DND-41 (cell line): ENCODE measurements at regions not wholly inside any gene's neighbourhood (a gene's known extent, or its start where the extent isn't known, plus 50 kb on each side); places are given as distances from the start of the nearest gene placed in this dataset.

Experiments
- EZH2 ChIP-seq: IDR thresholded peaks from 3 replicates; pipeline ENCODE4 v1.6.1; 2012; ENCODE audit warnings: borderline replicate concordance, low read depth, mild to moderate bottlenecking, moderate library complexity, low read length, inconsistent platforms; ENCODE audit not compliant: severe bottlenecking
- TF ChIP-seq, protein P1 (sequence below): IDR thresholded peaks from 2 replicates; pipeline ENCODE4 v1.5.1; 2012; ENCODE audit warnings: borderline replicate concordance, low read length, moderate library complexity, mild to moderate bottlenecking; ENCODE audit not compliant: poor library complexity, severe bottlenecking; ENCODE audit errors: extremely low read depth

DNA sequence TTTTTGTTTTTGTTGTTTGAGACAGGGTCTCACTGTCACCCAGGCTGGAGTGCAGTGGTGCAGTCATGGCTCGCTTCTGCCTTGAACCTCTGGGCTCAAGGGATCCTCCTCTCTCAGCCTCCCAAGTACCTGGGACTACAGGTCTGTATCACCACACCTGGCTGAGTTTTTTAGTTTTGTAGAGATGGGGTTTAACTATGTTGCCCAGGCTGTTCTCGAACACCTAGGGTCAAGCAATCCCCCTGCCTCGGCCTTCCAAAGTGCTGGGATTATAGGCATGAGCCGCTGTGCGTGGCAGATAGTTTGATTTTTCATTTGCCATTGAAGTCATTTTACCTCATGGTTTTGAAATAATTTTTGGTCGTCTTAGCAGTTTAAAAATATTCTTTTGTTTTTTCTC, 94.3 kb upstream of the EIF5 start:
- TF ChIP-seq, protein P1, sequence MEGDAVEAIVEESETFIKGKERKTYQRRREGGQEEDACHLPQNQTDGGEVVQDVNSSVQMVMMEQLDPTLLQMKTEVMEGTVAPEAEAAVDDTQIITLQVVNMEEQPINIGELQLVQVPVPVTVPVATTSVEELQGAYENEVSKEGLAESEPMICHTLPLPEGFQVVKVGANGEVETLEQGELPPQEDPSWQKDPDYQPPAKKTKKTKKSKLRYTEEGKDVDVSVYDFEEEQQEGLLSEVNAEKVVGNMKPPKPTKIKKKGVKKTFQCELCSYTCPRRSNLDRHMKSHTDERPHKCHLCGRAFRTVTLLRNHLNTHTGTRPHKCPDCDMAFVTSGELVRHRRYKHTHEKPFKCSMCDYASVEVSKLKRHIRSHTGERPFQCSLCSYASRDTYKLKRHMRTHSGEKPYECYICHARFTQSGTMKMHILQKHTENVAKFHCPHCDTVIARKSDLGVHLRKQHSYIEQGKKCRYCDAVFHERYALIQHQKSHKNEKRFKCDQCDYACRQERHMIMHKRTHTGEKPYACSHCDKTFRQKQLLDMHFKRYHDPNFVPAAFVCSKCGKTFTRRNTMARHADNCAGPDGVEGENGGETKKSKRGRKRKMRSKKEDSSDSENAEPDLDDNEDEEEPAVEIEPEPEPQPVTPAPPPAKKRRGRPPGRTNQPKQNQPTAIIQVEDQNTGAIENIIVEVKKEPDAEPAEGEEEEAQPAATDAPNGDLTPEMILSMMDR = no peak
- no peak for TF ChIP-seq EZH2
